ENCODE measurements at regions not wholly inside any gene's neighbourhood (a gene's known extent, or its start where the extent isn't known, plus 50 kb on each side); places are given as distances from the start of the nearest gene placed in this dataset.

- TF ChIP-seq CTCF (conservative IDR thresholded peaks at IDR 0.05; ENCODE audit: low read depth, low read length): no peak
- no peak for DNase-seq (ENCODE audit: low read depth)
- H3K4me3 ChIP-seq (ENCODE audit: low read length): no peak overlapping the region
Observed at GRCh38 chr16:27701381-27701780, 151.4 kb downstream of the KATNIP start.

DNA sequence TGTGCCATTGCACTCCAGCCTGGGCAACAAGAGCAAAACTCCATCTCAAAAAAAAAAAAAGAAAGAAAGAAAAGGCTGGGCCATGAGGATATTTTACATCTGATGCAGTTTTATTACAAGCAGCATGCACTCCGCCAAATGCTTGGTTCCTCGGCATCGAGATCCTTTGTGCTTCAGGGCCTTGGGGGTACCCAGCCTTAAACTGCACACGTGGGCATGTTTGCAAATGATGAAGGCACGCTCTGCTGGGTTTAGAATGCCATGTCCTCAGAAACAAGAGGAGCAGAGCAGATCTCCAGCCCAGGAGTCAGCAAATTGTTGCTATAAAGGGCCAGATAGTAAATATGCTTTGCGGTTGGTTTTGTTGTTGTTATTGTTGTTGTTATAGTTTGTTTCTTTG, 153.2 kb downstream of the KATNIP start:
- no peak for DNase-seq (ENCODE audit: low read depth)
- no peak overlapping the region for H3K4me3 ChIP-seq (ENCODE audit: low read length)

GRCh38 chr16:27703545-27703944, 153.6 kb downstream of the KATNIP start:
- TF ChIP-seq CTCF (conservative IDR thresholded peaks at IDR 0.05; ENCODE audit: low read depth, low read length): no peak
- no peak overlapping the region for H3K4me3 ChIP-seq (ENCODE audit: low read length)
- no peak for DNase-seq (ENCODE audit: low read depth)

More for the DNA sequence above, 153.2 kb downstream of the KATNIP start:
- TF ChIP-seq CTCF (conservative IDR thresholded peaks at IDR 0.05; ENCODE audit: low read depth, low read length): no peak

DNA sequence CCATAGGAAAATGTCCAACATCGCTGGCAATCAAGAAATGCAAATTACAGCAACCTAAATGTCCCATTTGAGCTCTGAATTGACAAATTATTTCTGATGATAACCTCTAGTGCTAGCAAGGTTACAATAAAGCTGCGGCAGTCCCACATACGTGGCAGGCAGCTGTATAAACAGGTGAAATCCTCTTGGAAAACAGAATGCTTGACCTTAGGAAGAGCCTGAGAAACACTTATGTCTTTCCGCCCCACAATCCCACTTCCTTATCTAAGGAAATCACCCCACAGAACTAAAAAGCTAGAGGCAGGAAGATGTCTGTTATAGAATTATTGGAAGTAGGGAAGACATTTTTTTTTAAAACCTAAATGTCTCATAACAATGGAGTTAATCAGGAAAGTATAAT, 154.3 kb downstream of the KATNIP start:
- H3K4me3 ChIP-seq (ENCODE audit: low read length): no peak overlapping the region
- no peak for TF ChIP-seq CTCF (conservative IDR thresholded peaks at IDR 0.05; ENCODE audit: low read depth, low read length)
- no peak for DNase-seq (ENCODE audit: low read depth)

DNA sequence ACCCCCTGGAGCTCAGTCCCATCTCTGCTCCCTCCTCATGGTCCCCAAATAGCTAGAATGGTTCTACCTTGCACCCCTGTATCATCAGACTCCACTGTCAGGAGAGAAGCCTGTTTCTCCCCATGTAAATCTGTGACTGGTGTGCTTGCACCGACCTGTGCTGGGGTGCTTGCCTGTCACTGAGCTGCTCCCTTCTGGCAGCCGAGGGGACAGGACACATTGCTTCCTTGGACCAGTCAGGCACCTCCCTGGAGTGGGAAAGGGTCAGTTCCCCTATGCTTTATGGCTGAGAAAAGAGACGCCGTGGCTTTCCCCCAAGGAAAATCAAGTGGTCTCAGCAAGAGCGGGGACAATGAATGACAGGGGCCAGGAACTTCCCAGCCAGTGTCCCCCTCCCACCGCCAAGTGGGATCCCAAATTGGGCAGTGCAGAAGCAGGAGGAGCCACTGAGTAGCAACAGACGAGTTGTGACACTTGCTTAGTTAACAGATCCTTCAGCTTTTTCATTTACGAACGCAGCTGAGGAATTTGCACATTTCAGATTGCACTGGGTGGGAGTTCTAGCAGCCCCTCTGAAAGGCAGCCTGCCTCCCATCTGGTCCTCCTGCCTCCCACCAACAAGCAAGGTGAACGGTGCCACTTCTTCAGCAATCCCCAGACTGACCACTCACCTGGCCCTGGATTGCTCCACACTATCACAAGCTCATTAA, 156.4 kb downstream of the KATNIP start:
- no peak for TF ChIP-seq CTCF (conservative IDR thresholded peaks at IDR 0.05; ENCODE audit: low read depth, low read length)
- DNase-seq (ENCODE audit: low read depth): no peak
- no peak overlapping the region for H3K4me3 ChIP-seq (ENCODE audit: low read length)

- TF ChIP-seq CTCF (conservative IDR thresholded peaks at IDR 0.05; ENCODE audit: low read depth, low read length): no peak
- H3K4me3 ChIP-seq (ENCODE audit: low read length): no peak overlapping the region
- DNase-seq (ENCODE audit: low read depth): no peak
Observed at GRCh38 chr16:27706866-27707685, 157.1 kb downstream of the KATNIP start.

DNA sequence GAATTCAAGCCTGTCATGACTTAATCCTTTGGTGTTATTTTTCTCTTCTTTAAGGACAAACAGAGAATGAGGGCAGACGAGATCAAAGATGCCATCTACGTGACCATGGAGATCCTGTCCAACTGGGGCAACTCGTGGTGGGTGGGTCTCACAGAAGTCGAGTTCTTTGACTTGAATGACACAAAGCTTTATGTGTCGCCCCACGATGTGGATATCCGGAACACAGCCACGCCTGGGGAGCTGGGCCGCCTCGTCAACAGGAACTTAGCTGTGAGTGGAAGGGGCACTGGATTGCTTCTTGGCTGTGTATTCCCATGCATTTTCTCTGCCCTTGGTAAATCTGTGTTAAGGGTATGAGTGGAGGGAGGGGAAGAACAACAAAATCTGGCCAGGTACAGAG, 158.7 kb downstream of the KATNIP start:
- H3K4me3 ChIP-seq (ENCODE audit: low read length): no peak overlapping the region
- no peak for TF ChIP-seq CTCF (conservative IDR thresholded peaks at IDR 0.05; ENCODE audit: low read depth, low read length)
- DNase-seq (ENCODE audit: low read depth): no peak

Measured in retinal pigment epithelial cell (primary cell).